ENCODE measurements at regions not wholly inside any gene's neighbourhood (a gene's known extent, or its start where the extent isn't known, plus 50 kb on each side); places are given as distances from the start of the nearest gene placed in this dataset.
A peak's percentile ranks its signal among the peaks of the same experiment; 100 is the strongest.
"Not testable (repeated sequence)": the region's sequence is repeated elsewhere in the genome, so short reads cannot be mapped to it uniquely, and the experiment has no call there.

DNA sequence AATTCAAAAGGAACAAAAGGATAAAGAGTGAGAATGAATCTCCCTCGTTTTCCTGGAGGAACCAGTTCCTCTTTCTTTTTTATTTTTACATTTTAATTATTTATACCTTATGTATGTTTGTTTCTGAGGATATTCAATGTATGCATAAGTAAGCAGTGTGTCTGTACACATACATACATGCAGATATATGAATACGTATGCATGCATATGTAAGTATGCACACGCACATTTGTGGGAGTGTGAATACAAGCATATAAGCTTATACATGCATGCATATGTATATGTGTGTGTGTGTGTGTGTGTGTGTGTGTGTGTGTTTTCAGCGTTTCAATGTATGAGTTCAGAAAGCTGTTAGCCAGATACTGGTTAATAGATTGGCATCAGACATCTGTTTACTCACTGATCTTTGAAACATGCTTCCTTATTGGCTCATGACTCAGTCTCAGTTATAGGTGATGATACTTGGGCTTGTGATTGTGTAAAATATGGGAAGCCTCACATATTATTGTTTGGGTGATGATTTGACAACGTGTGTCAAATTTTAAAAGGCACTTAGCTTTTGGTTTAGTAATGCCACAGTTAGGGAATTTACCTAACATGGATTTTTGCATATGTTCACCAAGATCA, 279.7 kb upstream of the TRIB2 start:
- no peak for DNase-seq

DNA sequence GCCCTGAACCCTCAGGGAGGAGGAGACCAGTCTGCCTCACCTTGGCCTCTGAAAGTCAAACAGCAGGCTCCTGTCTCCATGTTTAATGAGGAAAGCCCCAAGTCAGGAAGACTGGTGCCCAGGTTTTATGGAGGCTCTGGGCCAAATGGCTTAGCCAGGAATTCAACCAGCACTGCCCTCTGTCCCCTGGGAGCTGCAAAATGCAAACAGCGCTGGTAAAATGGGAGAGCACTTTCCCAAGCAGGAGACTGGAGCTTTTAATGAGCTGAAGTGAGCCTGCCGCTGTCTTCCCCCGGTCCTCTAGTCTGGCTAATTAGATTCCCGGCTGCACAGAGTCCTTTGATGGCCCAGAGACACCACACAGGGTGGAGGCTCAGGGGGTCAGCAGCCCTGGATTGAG, 276.0 kb upstream of the TRIB2 start:
- Histone ChIP-seq H3K27me3 (no peaks in the 10 kb centered on the region), H3K36me3 (no peaks in the 10 kb centered on the region), H3K4me3 (no peak overlapping the region), H3K9me3 (no peaks in the 10 kb centered on the region)
- peak; percentile 76 for DNase-seq

More for the DNA sequence above, 279.7 kb upstream of the TRIB2 start:
- no peaks in the 10 kb centered on the region for H3K27me3 ChIP-seq
- no peaks in the 10 kb centered on the region for H3K36me3 ChIP-seq
- H3K4me3 ChIP-seq, result no peak overlapping the region
- H3K9me3 ChIP-seq, result no peaks in the 10 kb centered on the region

DNA sequence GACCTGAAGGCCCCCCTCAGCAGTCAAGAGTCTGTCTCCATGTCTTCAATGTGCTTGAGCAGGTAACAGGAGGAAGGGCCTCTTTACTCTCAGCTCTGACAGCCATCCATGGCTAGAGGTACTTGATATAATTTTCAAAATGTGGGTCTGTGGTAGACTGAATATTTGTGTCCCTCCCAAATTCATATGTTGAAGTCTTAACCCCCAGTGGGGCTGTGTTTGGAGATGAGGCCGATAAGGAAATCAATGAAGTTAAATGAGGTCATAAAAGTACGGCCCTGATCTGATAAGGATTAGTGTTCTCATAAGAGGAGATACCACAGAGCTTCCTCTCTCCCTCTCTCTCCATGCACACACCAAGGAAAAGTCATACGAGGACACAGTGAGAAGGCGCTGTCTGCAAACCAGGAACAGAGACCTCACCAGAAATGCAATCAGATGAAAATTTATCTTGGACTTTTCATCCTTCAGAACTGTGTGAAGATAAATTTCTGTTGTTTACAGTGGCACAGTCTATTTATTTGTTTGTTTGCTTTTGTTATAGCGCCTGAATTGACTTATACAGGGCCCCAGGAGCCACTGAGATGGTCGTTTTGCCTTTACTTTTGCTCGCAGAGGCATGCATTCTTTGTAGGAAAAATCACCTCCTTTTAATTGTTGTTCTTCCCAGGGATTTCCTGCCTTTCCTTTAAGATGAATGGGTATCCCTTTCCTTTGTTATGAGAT, 274.8 kb upstream of the TRIB2 start:
- H3K9me3 ChIP-seq, result no peaks in the 10 kb centered on the region
- no peaks in the 10 kb centered on the region for H3K36me3 ChIP-seq
- H3K27me3 ChIP-seq, result no peaks in the 10 kb centered on the region
- DNase-seq, result no peak
- H3K4me3 ChIP-seq, result no peak overlapping the region

DNA sequence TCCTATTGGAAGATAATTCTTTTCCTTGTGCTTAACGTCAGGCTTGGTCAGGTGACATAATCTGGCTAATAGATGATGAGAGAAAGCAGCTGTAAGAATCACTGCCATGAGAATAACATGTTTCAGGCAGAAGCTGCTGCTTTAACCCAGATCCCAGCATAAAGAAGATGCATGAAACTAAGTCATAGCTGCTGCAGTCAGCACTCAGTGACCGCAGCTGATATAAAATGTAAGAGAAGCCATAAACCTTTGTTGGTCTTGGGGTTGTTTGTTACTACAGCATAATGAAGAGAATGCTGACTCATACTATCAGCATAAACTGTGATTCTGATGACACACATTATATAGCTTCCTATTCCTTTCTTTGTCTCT, 274.3 kb upstream of the TRIB2 start:
- no peaks in the 10 kb centered on the region for H3K27me3 ChIP-seq
- no peak for DNase-seq
- no peak overlapping the region for H3K4me3 ChIP-seq
- no peaks in the 10 kb centered on the region for H3K36me3 ChIP-seq
- H3K9me3 ChIP-seq, result no peaks in the 10 kb centered on the region

DNA sequence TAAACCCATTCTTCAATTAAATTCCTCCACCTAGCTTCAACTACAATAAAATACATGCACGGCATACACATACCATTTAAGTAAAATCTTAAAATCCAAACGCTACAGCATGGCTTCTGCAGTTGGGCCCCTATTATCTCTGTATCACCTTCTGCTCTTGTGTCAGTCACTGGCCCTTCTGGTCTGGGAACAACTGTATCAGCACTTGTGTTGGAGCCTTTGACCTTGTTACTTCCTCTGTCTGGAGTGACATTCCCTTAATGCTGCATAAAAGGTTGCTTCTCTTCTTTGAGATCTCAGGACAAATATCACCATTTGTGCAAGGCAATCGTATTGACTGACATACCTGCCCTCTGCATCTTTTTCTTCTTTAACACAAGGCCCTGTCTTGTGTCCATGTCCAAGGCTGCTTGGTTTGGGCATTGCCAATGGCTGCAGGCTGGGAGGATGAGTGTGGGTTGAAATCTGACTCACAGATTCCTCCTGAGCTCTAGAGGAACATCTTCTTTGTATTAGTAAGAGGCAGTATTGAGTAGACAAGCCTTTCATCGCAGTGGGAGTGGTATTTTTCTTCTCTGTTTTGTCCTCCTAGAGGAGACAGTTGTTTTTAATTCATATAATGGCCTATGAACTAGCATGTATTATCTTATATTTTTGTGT, 267.8 kb upstream of the TRIB2 start:
- no peaks in the 10 kb centered on the region for H3K36me3 ChIP-seq
- no peaks in the 10 kb centered on the region for H3K9me3 ChIP-seq
- H3K27me3 ChIP-seq, result no peaks in the 10 kb centered on the region
- peak; percentile 41 for DNase-seq
- no peak overlapping the region for H3K4me3 ChIP-seq

- Histone ChIP-seq H3K4me3 (peak overlapping the region; percentile 7), H3K36me3 (no peaks in the 10 kb centered on the region), H3K27me3 (no peaks in the 10 kb centered on the region), H3K9me3 (no peaks in the 10 kb centered on the region)
- DNase-seq, result no peak
Measured at GRCh38 chr2:12451726-12452125, 265.0 kb upstream of the TRIB2 start.

DNA sequence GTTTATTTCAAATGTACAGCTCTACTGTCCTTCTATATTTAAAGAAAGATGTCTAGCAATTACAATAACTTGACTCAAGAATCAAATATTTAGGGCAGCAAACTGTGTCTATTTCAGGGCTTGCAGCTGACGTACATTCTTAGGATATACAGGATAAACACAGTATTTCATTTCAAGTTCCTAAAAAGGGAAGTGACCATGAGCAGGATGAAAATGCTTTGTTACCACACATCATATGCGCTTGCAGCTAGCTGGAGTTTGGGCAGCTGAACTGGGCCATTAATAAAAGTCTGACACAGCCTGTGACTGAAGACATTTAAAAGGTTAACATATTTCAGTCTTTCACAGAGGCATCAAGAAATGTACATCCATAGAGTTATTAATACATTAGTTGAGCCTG, 264.6 kb upstream of the TRIB2 start:
- DNase-seq, result no peak
- Histone ChIP-seq H3K27me3 (no peaks in the 10 kb centered on the region), H3K9me3 (no peaks in the 10 kb centered on the region), H3K4me3 (peak overlapping the region; percentile 7), H3K36me3 (no peaks in the 10 kb centered on the region)

DNA sequence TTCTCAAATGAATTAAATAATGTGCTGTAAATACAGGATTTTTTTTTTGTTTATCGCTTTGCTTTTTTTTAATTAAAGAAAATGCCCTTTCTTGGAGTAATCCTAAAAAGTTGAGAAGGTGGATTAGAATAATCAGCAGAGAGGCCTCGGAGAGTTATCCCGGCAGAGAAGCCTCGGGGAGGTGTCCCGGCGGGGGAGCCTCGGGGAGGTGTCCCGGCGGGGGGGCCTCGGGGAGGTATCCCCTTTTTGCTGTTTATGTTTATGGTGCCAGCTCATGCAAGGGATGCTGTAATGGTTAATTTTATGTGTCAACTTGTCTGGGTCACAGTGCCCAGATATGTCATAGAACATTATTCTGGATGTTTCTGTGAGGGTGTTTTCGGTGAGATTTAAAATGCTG, 263.0 kb upstream of the TRIB2 start:
- no peak overlapping the region for H3K4me3 ChIP-seq
- DNase-seq, result no peak
- H3K36me3 ChIP-seq, result no peaks in the 10 kb centered on the region
- no peaks in the 10 kb centered on the region for H3K9me3 ChIP-seq
- H3K27me3 ChIP-seq, result no peaks in the 10 kb centered on the region

DNA sequence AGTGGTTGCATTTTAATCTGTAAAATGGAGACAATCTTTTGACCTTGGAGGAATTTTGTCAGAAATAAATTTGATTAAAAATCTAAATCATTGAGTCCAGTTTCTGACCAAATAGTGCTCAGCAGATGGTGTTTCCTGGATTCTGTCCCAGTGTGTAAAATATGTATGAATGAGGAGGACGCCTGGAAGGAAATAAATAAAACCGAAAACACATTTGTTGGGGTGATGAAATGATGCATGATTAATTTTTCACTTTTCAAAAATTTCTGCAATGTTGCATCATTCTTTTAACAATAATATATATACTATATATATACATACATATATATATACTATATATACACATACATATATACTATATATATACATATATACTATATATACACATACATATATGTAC, 261.1 kb upstream of the TRIB2 start:
- Histone ChIP-seq H3K27me3 (no peaks in the 10 kb centered on the region), H3K4me3 (no peak overlapping the region), H3K9me3 (no peaks in the 10 kb centered on the region), H3K36me3 (no peaks in the 10 kb centered on the region)
- no peak for DNase-seq

DNA sequence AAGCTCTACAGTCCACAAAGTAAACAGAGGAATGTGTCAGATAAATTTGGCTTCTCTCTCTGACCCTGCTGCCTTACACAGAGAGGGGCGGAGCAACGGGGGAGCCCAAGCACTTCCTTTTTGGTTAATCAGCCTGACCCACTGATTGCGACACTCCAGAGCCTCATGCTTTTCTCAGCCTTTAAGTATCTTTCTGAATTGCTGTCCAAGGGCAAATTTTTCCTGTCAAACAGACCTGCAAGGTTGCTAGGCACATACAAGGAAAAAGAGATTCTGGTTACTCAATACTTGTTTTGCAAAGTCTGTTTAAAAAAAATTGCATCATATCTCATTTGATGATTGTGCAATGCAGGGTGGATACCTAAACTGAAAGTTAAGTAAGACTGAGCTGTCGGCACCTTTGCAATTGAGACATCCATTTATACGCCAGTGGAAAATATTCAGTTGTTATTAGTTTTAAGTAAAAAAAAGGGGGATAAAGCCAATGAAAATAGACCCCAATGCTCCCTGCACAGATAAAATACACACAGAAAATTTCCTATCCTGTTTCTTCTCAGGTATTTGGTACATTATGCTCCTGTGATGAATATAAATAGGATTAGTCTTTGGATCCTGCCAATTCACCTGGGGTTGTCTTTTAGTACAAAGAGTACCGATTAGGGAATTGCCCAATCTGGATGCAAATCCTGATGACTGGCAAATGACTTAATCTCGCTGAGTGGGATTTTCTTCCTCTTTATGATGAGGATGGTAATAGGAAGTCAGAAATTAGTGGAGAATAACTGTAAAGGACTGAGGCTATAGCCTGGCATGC, 260.2 kb upstream of the TRIB2 start:
- Histone ChIP-seq H3K4me3 (peak overlapping the region; percentile 19), H3K27me3 (no peaks in the 10 kb centered on the region), H3K36me3 (no peaks in the 10 kb centered on the region), H3K9me3 (no peaks in the 10 kb centered on the region)
- peak; percentile 100 for DNase-seq

DNA sequence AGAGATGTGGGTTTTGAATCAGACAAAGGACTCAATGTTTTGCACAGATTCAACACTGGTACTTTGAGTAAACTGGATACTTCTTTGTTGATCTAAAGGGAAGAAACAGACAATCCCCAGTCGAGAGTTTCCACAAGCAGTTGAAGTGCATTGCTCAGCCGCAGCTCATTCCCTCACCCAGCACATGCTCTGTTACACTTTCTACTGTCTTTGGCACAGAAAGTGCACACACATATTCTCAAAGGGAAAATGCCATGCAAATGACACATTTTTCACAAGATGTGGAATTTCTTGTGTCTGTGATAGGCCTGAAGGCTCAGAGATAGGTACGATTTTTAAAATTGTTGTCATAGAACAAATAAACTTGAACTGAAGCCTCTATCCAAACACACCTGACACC, 258.9 kb upstream of the TRIB2 start:
- no peak overlapping the region for H3K4me3 ChIP-seq
- H3K27me3 ChIP-seq, result no peaks in the 10 kb centered on the region
- H3K36me3 ChIP-seq, result no peaks in the 10 kb centered on the region
- no peak for DNase-seq
- H3K9me3 ChIP-seq, result no peaks in the 10 kb centered on the region

DNA sequence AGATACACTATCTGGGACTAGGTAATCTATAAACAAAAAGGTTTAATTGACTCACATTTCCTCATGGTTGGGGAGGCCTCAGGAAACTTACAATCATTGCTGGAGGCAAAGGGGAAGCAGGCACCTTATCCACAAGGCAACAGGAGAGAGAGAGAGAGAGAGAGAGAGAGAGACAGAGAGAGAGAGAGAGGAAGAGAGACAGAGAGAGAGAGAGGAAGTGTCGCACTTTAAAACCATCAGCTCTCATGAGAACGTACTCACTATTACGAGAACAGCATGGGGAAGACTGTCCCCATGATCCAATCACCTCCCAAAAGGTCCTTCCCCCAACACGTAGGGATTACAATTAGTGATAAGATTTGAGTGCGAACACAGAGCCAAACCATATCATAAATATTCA, 253.5 kb upstream of the TRIB2 start:
- H3K9me3 ChIP-seq, result no peaks in the 10 kb centered on the region

DNA sequence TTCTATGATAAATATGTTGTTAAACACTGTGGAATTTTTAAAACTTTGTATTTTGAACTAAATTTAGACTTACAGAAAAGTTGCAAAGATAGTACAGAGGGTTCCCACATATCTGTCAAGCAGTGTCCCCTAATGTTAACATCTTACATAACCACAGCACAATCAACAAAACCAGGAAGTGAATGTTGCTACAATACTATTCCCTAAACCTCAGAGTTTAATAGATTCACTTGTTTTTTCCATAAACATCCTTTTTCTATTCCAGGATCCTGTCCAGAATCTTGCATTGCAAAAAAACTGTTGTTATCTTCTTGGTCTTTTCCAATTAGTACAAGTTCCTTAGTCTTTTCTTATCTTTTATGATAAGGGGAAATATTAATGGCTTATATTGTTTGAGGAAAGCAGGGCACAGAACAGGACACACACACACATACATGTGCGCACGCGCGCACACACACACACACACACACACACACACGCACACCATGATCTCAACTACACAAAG, 251.1 kb upstream of the TRIB2 start:
- no peaks in the 10 kb centered on the region for H3K36me3 ChIP-seq
- DNase-seq, result no peak
- no peaks in the 10 kb centered on the region for H3K27me3 ChIP-seq

More for the DNA sequence above, 253.5 kb upstream of the TRIB2 start:
- H3K27me3 ChIP-seq, result no peaks in the 10 kb centered on the region
- no peak for DNase-seq
- no peak overlapping the region for H3K4me3 ChIP-seq
- H3K36me3 ChIP-seq, result no peaks in the 10 kb centered on the region

GRCh38 chr2:12467303-12467702, 249.4 kb upstream of the TRIB2 start:
- H3K4me3 ChIP-seq, result no peak overlapping the region
- DNase-seq, result no peak
- H3K27me3 ChIP-seq, result no peaks in the 10 kb centered on the region
- H3K36me3 ChIP-seq, result no peaks in the 10 kb centered on the region
- H3K9me3 ChIP-seq, result peaks cover 5% of the 10 kb centered on the region; the same call in 1 of the 2 replicates

More for the DNA sequence above, 251.1 kb upstream of the TRIB2 start:
- H3K4me3 ChIP-seq, result no peak overlapping the region
- no peaks in the 10 kb centered on the region for H3K9me3 ChIP-seq

- Histone ChIP-seq H3K9me3 (peaks cover 8% of the 10 kb centered on the region; the same call in 1 of the 2 replicates), H3K36me3 (no peaks in the 10 kb centered on the region), H3K4me3 (no peak overlapping the region), H3K27me3 (no peaks in the 10 kb centered on the region)
- no peak for DNase-seq
Measured at GRCh38 chr2:12469141-12469561, 247.6 kb upstream of the TRIB2 start.

DNA sequence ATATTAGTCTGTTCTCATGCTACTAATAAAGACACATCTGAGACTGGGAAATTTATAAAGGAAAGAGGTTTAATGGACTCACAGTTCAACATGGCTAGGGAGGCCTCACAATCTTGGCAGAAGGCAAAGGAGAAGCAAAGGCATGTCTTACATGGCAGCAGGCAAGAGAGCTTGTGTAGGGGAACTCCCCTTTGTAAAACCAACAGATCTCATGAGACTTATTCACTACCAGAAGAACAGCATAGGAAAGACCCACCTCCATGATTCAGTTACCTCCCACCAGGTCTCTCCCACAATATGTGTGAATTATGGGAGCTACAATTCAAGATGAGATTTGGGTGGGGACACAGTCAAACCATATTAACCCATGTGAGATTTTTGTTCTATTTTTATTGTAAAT, 244.5 kb upstream of the TRIB2 start:
- H3K9me3 ChIP-seq, H3K27me3 ChIP-seq, H3K36me3 ChIP-seq, DNase-seq, H3K4me3 ChIP-seq: not testable (repeated sequence)

Measured in MG63 (cell line).